WTC11 (cell line): ENCODE measurements at regions not wholly inside any gene's neighbourhood (a gene's known extent, or its start where the extent isn't known, plus 50 kb on each side); places are given as distances from the start of the nearest gene placed in this dataset.

ENCODE experiments used
- ATAC-seq: fragments of 200-7000 bp; cut with Tn5 transposase; 2 replicates; pipeline ENCODE4 v1.10.0; 2021; ENCODE audit warnings: mild to moderate bottlenecking, moderate library complexity
- CTCF ChIA-PET: fragments of 300-600 bp; sonication (Branson Sonifier 250); formaldehyde crosslinking; loops from one replicate; lab custom pipeline; 2021; ENCODE audit warnings: antibody characterized with exemption; lab: Charles Lee
- POLR2A ChIA-PET: fragments of 350-600 bp; sonication (Branson Sonifier 250); formaldehyde crosslinking; loops from one replicate; lab custom pipeline; 2021; ENCODE audit warnings: antibody characterized with exemption; lab: Charles Lee
- DNase-seq: peaks from one replicate; pipeline ENCODE4 v3.0.0; 2021; ENCODE audit warnings: low spot score
- H3K27ac Mint-ChIP-seq: 2 replicates; pipeline ENCODE4 v1.8.0; 2021; ENCODE audit warnings: mixed read lengths
- H3K27me3 Mint-ChIP-seq: 2 replicates; pipeline ENCODE4 v1.8.0; 2021; ENCODE audit warnings: low read depth, mild to moderate bottlenecking, moderate library complexity, mixed read lengths
- H3K36me3 Mint-ChIP-seq: 2 replicates; pipeline ENCODE4 v1.8.0; 2021; ENCODE audit warnings: mixed read lengths
- H3K4me1 Mint-ChIP-seq: 2 replicates; pipeline ENCODE4 v1.8.0; 2022; ENCODE audit warnings: mixed read lengths
- H3K4me3 Mint-ChIP-seq: 2 replicates; pipeline ENCODE4 v1.8.0; 2021; ENCODE audit warnings: mild to moderate bottlenecking, moderate library complexity, mixed read lengths
- H3K9me3 Mint-ChIP-seq: 2 replicates; pipeline ENCODE4 v1.8.0; 2021; ENCODE audit warnings: mixed read lengths
- CBFB ChIP-seq: sonication (generic); formaldehyde crosslinking; IDR thresholded peaks from 2 replicates; pipeline ENCODE4 v1.8.1; 2022; ENCODE audit warnings: mild to moderate bottlenecking, low read depth, missing genetic modification reagents
- CREM ChIP-seq: sonication (generic); formaldehyde crosslinking; IDR thresholded peaks from 2 replicates; pipeline ENCODE4 v1.8.1; 2022; ENCODE audit warnings: mild to moderate bottlenecking, missing genetic modification reagents, moderate library complexity
- E2F1 ChIP-seq: sonication (generic); formaldehyde crosslinking; IDR thresholded peaks from 2 replicates; pipeline ENCODE4 v1.8.0; 2022; ENCODE audit warnings: mild to moderate bottlenecking, missing genetic modification reagents
- HMGXB4 ChIP-seq: sonication (generic); formaldehyde crosslinking; IDR thresholded peaks from 2 replicates; pipeline ENCODE4 v1.8.1; 2023; ENCODE audit warnings: mild to moderate bottlenecking, moderate library complexity, missing genetic modification reagents
- JAZF1 ChIP-seq: fragments of 250-450 bp; sonication (Bioruptor Pico); IDR thresholded peaks from 2 replicates; pipeline ENCODE4 v1.9.0; 2021; ENCODE audit warnings: moderate library complexity, mild to moderate bottlenecking, inconsistent platforms
- MYBL2 ChIP-seq: sonication (generic); formaldehyde crosslinking; IDR thresholded peaks from 2 replicates; pipeline ENCODE4 v1.8.1; 2023; ENCODE audit warnings: mild to moderate bottlenecking, moderate library complexity, missing genetic modification reagents
- NFE2L1 ChIP-seq: sonication (generic); formaldehyde crosslinking; IDR thresholded peaks from 2 replicates; pipeline ENCODE4 v1.8.1; 2023; ENCODE audit warnings: missing genetic modification reagents
- NR2C2 ChIP-seq: sonication (generic); formaldehyde crosslinking; IDR thresholded peaks from 2 replicates; pipeline ENCODE4 v1.8.0; 2022; ENCODE audit warnings: mild to moderate bottlenecking, missing genetic modification reagents
- ZMAT4 ChIP-seq: fragments of 250-450 bp; sonication (Bioruptor Pico); IDR thresholded peaks from 2 replicates; pipeline ENCODE4 v1.9.0; 2021; ENCODE audit warnings: mild to moderate bottlenecking
- ZNF396 ChIP-seq: fragments of 250-450 bp; sonication (Bioruptor Pico); IDR thresholded peaks from 2 replicates; pipeline ENCODE4 v1.8.0; 2021; ENCODE audit warnings: mild to moderate bottlenecking, moderate library complexity, borderline replicate concordance
- TF ChIP-seq, protein P1 (sequence below): fragments of 250-450 bp; sonication (Bioruptor Pico); IDR thresholded peaks from 2 replicates; pipeline ENCODE4 v1.9.0; 2021; ENCODE audit warnings: mild to moderate bottlenecking
- TF ChIP-seq, protein P2 (sequence below): sonication (generic); formaldehyde crosslinking; IDR thresholded peaks from 2 replicates; pipeline ENCODE4 v1.8.0; 2022; ENCODE audit warnings: mild to moderate bottlenecking, missing genetic modification reagents
- TF ChIP-seq, protein P3 (sequence below): sonication (generic); formaldehyde crosslinking; IDR thresholded peaks from 2 replicates; pipeline ENCODE4 v1.8.0; 2022; ENCODE audit warnings: mild to moderate bottlenecking, missing genetic modification reagents
- TF ChIP-seq, protein P4 (sequence below): fragments of 200-600 bp; IDR thresholded peaks from 2 replicates; pipeline ENCODE4 v1.8.0; 2022; ENCODE audit warnings: antibody characterized with exemption

GRCh38 chr1:71267220-71267619 lies 186.4 kb upstream of the ZRANB2 start:
- peaks cover 7% of the 10 kb centered on the region for H3K4me1 Mint-ChIP-seq
- H3K36me3 Mint-ChIP-seq: no peaks in the 10 kb centered on the region
- TF ChIP-seq ZMAT4 (CRISPR knock-in tag) (no peak), JAZF1 (no peak), CBFB (CRISPR knock-in tag) (no peak), CREM (no peak), MYBL2 (no peak), E2F1 (CRISPR knock-in tag) (no peak), NR2C2 (CRISPR knock-in tag) (no peak), NFE2L1 (CRISPR knock-in tag) (no peak), ZNF396 (CRISPR knock-in tag) (no peak)
- TF ChIP-seq, protein P1, sequence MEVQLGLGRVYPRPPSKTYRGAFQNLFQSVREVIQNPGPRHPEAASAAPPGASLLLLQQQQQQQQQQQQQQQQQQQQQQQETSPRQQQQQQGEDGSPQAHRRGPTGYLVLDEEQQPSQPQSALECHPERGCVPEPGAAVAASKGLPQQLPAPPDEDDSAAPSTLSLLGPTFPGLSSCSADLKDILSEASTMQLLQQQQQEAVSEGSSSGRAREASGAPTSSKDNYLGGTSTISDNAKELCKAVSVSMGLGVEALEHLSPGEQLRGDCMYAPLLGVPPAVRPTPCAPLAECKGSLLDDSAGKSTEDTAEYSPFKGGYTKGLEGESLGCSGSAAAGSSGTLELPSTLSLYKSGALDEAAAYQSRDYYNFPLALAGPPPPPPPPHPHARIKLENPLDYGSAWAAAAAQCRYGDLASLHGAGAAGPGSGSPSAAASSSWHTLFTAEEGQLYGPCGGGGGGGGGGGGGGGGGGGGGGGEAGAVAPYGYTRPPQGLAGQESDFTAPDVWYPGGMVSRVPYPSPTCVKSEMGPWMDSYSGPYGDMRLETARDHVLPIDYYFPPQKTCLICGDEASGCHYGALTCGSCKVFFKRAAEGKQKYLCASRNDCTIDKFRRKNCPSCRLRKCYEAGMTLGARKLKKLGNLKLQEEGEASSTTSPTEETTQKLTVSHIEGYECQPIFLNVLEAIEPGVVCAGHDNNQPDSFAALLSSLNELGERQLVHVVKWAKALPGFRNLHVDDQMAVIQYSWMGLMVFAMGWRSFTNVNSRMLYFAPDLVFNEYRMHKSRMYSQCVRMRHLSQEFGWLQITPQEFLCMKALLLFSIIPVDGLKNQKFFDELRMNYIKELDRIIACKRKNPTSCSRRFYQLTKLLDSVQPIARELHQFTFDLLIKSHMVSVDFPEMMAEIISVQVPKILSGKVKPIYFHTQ (CRISPR knock-in tag): no peak
- TF ChIP-seq, protein P2, sequence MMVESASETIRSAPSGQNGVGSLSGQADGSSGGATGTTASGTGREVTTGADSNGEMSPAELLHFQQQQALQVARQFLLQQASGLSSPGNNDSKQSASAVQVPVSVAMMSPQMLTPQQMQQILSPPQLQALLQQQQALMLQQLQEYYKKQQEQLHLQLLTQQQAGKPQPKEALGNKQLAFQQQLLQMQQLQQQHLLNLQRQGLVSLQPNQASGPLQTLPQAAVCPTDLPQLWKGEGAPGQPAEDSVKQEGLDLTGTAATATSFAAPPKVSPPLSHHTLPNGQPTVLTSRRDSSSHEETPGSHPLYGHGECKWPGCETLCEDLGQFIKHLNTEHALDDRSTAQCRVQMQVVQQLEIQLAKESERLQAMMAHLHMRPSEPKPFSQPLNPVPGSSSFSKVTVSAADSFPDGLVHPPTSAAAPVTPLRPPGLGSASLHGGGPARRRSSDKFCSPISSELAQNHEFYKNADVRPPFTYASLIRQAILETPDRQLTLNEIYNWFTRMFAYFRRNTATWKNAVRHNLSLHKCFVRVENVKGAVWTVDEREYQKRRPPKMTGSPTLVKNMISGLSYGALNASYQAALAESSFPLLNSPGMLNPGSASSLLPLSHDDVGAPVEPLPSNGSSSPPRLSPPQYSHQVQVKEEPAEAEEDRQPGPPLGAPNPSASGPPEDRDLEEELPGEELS (CRISPR knock-in tag): no peak
- TF ChIP-seq, protein P3, sequence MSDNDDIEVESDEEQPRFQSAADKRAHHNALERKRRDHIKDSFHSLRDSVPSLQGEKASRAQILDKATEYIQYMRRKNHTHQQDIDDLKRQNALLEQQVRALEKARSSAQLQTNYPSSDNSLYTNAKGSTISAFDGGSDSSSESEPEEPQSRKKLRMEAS (CRISPR knock-in tag): no peak
- TF ChIP-seq, protein P4, sequence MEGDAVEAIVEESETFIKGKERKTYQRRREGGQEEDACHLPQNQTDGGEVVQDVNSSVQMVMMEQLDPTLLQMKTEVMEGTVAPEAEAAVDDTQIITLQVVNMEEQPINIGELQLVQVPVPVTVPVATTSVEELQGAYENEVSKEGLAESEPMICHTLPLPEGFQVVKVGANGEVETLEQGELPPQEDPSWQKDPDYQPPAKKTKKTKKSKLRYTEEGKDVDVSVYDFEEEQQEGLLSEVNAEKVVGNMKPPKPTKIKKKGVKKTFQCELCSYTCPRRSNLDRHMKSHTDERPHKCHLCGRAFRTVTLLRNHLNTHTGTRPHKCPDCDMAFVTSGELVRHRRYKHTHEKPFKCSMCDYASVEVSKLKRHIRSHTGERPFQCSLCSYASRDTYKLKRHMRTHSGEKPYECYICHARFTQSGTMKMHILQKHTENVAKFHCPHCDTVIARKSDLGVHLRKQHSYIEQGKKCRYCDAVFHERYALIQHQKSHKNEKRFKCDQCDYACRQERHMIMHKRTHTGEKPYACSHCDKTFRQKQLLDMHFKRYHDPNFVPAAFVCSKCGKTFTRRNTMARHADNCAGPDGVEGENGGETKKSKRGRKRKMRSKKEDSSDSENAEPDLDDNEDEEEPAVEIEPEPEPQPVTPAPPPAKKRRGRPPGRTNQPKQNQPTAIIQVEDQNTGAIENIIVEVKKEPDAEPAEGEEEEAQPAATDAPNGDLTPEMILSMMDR: no peak
- no peak overlapping the region for H3K27ac Mint-ChIP-seq
- no peak for DNase-seq
- H3K27me3 Mint-ChIP-seq: no peaks in the 10 kb centered on the region
- ChIA-PET CTCF (no interaction called here), POLR2A (no interaction called here)
- no peaks in the 10 kb centered on the region for H3K9me3 Mint-ChIP-seq
- H3K4me3 Mint-ChIP-seq: no peak overlapping the region
- ATAC-seq: no peak

DNA sequence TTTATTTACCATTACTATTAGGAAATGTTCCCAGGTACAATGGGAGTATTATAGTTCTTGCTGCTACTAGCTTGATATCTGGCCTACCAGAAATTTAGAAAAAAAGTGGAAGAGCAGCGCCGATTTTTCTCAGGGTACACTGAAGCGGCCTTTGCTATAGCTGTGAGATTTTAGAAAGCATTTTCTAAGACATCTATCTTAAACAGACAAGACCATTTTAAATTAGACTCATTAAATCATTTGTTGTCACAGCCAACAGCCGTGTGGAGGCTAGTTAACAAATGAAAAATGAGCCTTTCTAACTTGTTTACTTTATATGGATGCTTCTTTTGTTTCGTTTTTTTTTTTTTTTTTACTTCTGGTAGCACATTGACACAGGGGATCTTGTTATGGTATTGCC lies 183.2 kb upstream of the ZRANB2 start:
- Mint-ChIP-seq H3K4me3 (no peak overlapping the region), H3K36me3 (no peaks in the 10 kb centered on the region), H3K27ac (no peak overlapping the region), H3K4me1 (no peaks in the 10 kb centered on the region; the same call in 1 of the 2 replicates), H3K9me3 (no peaks in the 10 kb centered on the region), H3K27me3 (no peaks in the 10 kb centered on the region)
- ATAC-seq: no peak
- POLR2A ChIA-PET: no interaction called here
- CTCF ChIA-PET: no interaction called here
- no peak for DNase-seq
- TF ChIP-seq HMGXB4: no peak
- TF ChIP-seq CBFB (CRISPR knock-in tag): no peak
